DND-41 (cell line): ENCODE measurements at regions not wholly inside any gene's neighbourhood (a gene's known extent, or its start where the extent isn't known, plus 50 kb on each side); places are given as distances from the start of the nearest gene placed in this dataset.

Source experiments
- ATAC-seq: fragments of 200-7000 bp; cut with Tn5 transposase; 3 replicates; pipeline ENCODE4 v1.9.1; 2021; ENCODE audit warnings: low read depth; ENCODE audit not compliant: insufficient read depth
- DNase-seq: peaks from one replicate; pipeline ENCODE4 v3.0.0-alpha.2; 2020
- H2AFZ ChIP-seq: 2 replicates; pipeline ENCODE4 v1.6.0; 2012; ENCODE audit warnings: low read depth, low read length
- H3K27ac ChIP-seq: 2 replicates; pipeline ENCODE4 v1.5.1; 2012; ENCODE audit warnings: low read length, inconsistent platforms
- H3K27me3 ChIP-seq: fragments of 200-600 bp; sonication (generic); 2 replicates; pipeline ENCODE4 v1.6.0; 2012; ENCODE audit warnings: low read length, mild to moderate bottlenecking, inconsistent platforms; ENCODE audit not compliant: insufficient read depth, poor library complexity
- H3K36me3 ChIP-seq: 2 replicates; pipeline ENCODE4 v1.5.1; 2012; ENCODE audit warnings: low read length, inconsistent platforms; ENCODE audit not compliant: insufficient read depth
- H3K4me1 ChIP-seq: 2 replicates; pipeline ENCODE4 v1.5.1; 2012; ENCODE audit warnings: mild to moderate bottlenecking, low read length; ENCODE audit not compliant: insufficient read depth
- H3K4me2 ChIP-seq: 2 replicates; pipeline ENCODE4 v1.6.0; 2012; ENCODE audit warnings: mild to moderate bottlenecking, moderate library complexity, low read length, inconsistent platforms; ENCODE audit not compliant: insufficient read depth
- H3K4me3 ChIP-seq, 2 experiments: fragments of 200-600 bp in 1 of 2; shearing (Covaris generic) in 1 of 2; 2 replicates each; pipeline ENCODE4 v1.5.1; 2012 to 2016; ENCODE audit warnings: inconsistent platforms in 2 of 2, low read length in 2 of 2, mild to moderate bottlenecking in 2 of 2, low read depth in 1 of 2, moderate library complexity in 1 of 2
- H3K79me2 ChIP-seq: 2 replicates; pipeline ENCODE4 v1.6.0; 2012; ENCODE audit warnings: low read length, inconsistent platforms; ENCODE audit not compliant: insufficient read depth
- H3K9ac ChIP-seq: 2 replicates; pipeline ENCODE4 v1.6.0; 2012; ENCODE audit warnings: low read depth, mild to moderate bottlenecking, inconsistent platforms, low read length, moderate library complexity
- H3K9me3 ChIP-seq: 2 replicates; pipeline ENCODE4 v1.5.1; 2012; ENCODE audit warnings: low read length, moderate library complexity, mild to moderate bottlenecking, inconsistent platforms; ENCODE audit not compliant: insufficient read depth, severe bottlenecking
- H4K20me1 ChIP-seq: 2 replicates; pipeline ENCODE4 v1.6.0; 2012; ENCODE audit warnings: low read length; ENCODE audit not compliant: insufficient read depth
- EZH2 ChIP-seq: IDR thresholded peaks from 3 replicates; pipeline ENCODE4 v1.6.1; 2012; ENCODE audit warnings: borderline replicate concordance, low read depth, mild to moderate bottlenecking, moderate library complexity, low read length, inconsistent platforms; ENCODE audit not compliant: severe bottlenecking
- TF ChIP-seq, protein P1 (sequence below): IDR thresholded peaks from 2 replicates; pipeline ENCODE4 v1.5.1; 2012; ENCODE audit warnings: borderline replicate concordance, low read length, moderate library complexity, mild to moderate bottlenecking; ENCODE audit not compliant: poor library complexity, severe bottlenecking; ENCODE audit errors: extremely low read depth

DNA sequence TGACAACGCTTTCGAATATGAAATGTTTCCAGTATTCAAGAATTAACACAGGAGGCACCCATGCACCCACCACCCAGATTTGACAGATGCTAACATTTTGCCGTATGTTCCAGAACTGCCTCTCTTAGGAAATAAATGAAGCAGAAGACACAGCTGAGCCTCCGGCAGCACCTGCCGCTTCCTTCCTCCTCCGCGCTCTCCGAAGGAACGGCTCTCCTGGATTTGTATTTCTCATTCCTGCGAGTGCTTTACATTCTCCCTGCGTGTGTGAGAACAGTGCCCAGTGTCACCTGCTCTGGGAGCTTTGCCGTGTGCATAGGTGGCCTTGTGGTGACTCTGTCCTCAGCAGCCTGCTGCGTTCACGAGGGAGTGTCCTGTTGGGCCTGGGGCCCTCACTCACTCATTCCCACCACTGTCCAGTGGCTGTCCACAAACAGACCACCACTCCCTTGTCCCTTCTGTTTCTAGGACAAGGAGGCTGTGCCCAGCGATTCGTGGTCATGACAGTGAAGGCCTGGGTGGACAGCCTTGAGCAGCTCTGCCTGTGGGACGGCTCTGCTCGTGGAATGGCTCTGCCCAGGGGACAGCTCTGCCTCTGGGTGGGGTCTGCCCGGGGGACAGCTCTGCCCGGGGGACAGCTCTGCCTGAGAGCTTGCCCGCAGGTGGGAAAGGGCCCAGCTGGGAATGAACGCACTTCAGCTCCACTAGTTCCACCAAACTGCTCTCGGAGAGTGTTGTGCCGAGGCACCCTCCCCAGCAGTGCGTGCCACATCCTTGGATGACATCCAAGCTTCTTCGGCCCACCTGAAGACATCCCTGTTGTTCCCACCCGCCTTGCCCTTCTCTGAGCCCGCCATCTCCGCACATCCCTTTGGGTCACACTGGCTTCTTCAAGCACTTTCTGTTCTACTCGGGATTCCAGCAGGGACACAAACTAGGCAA, 170.5 kb upstream of the PPP1R26 start:
- no peaks in the 10 kb centered on the region for H4K20me1 ChIP-seq
- no peak for DNase-seq
- no peak overlapping the region for H3K4me2 ChIP-seq
- no peak for ATAC-seq
- peaks cover 4% of the 10 kb centered on the region for H3K27me3 ChIP-seq
- no peaks in the 10 kb centered on the region for H3K79me2 ChIP-seq
- no peaks in the 10 kb centered on the region for H3K36me3 ChIP-seq
- H3K9ac ChIP-seq, result no peak overlapping the region
- H3K4me3 ChIP-seq, result no peak overlapping the region
- H2AFZ ChIP-seq, result no peak overlapping the region
- H3K4me1 ChIP-seq, result no peaks in the 10 kb centered on the region
- H3K9me3 ChIP-seq, result peaks cover 5% of the 10 kb centered on the region
- TF ChIP-seq, protein P1, sequence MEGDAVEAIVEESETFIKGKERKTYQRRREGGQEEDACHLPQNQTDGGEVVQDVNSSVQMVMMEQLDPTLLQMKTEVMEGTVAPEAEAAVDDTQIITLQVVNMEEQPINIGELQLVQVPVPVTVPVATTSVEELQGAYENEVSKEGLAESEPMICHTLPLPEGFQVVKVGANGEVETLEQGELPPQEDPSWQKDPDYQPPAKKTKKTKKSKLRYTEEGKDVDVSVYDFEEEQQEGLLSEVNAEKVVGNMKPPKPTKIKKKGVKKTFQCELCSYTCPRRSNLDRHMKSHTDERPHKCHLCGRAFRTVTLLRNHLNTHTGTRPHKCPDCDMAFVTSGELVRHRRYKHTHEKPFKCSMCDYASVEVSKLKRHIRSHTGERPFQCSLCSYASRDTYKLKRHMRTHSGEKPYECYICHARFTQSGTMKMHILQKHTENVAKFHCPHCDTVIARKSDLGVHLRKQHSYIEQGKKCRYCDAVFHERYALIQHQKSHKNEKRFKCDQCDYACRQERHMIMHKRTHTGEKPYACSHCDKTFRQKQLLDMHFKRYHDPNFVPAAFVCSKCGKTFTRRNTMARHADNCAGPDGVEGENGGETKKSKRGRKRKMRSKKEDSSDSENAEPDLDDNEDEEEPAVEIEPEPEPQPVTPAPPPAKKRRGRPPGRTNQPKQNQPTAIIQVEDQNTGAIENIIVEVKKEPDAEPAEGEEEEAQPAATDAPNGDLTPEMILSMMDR, result no peak
- no peak for TF ChIP-seq EZH2
- H3K27ac ChIP-seq, result no peak overlapping the region

DNA sequence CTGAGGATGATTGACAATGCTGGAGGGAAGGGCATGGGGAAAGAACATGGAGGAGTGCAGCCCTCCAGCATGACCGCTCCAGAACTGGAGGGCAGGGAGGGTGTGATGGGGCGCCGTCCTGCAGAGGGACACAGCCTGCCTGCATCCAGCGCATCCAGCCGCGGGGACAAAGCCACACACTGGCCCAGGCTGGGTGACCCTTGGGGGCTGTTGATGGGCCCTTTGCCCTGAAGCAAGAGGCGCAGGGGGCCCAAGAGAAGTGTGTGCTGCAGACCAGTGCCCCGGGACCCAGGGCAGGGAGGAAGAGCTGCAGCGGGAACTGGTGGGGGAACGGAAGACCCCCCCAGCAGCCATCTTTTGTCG, 169.8 kb upstream of the PPP1R26 start:
- TF ChIP-seq, protein P1, result no peak
- TF ChIP-seq EZH2, result no peak
- no peaks in the 10 kb centered on the region for H4K20me1 ChIP-seq
- no peak for ATAC-seq

DNA sequence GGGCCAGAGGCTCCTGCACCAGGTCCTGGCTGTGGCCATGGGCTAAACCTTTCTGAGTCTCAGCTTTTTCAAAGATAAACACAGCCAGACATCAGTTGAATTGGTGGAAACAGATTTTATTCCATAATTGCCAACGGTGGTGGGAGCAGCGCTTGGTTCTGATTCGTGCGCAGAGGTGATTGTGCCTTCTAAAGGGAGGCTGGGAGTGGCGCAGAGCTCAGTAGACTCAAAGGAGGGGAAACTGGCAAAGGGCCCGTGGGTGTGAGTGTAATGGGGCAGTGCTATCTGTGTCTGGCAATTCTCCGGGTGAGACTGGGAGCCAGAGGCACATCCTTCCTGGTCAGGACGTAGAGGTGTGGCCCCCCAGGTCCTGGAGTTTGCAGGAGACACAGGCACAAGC, 169.4 kb upstream of the PPP1R26 start:
- H4K20me1 ChIP-seq, result no peaks in the 10 kb centered on the region
- no peak overlapping the region for H3K4me3 ChIP-seq
- H3K4me2 ChIP-seq, result no peak overlapping the region
- H3K27me3 ChIP-seq, result no peaks in the 10 kb centered on the region
- no peak overlapping the region for H2AFZ ChIP-seq
- TF ChIP-seq, protein P1, result no peak
- no peak for TF ChIP-seq EZH2
- peaks cover 5% of the 10 kb centered on the region for H3K9me3 ChIP-seq
- no peaks in the 10 kb centered on the region for H3K79me2 ChIP-seq
- no peaks in the 10 kb centered on the region for H3K36me3 ChIP-seq
- DNase-seq (no peak), ATAC-seq (no peak)
- H3K27ac ChIP-seq, result no peak overlapping the region
- H3K9ac ChIP-seq, result no peak overlapping the region
- H3K4me1 ChIP-seq, result no peaks in the 10 kb centered on the region

More for the DNA sequence above, 169.8 kb upstream of the PPP1R26 start:
- Histone ChIP-seq H2AFZ (no peak overlapping the region), H3K4me3 (no peak overlapping the region), H3K9ac (no peak overlapping the region), H3K9me3 (peaks cover 5% of the 10 kb centered on the region), H3K4me2 (no peak overlapping the region), H3K27ac (no peak overlapping the region), H3K27me3 (peaks cover 3% of the 10 kb centered on the region), H3K4me1 (no peaks in the 10 kb centered on the region), H3K36me3 (no peaks in the 10 kb centered on the region), H3K79me2 (no peaks in the 10 kb centered on the region)
- DNase-seq, result no peak
